Endothelial cell of umbilical vein (primary cell): ENCODE measurements at regions not wholly inside any gene's neighbourhood (a gene's known extent, or its start where the extent isn't known, plus 50 kb on each side); places are given as distances from the start of the nearest gene placed in this dataset.

Experiments
- BruUV-seq: library from RNA; stranded (reverse); fragments of 400-500 nt; replicated peaks from 2 replicates; lab custom pipeline; 2021; lab: Mats Ljungman, UMichigan
- CTCF ChIA-PET: fragments of 300-600, 350-600 bp; sonication (Branson Sonifier 250); formaldehyde crosslinking; loops from one replicate; lab custom pipeline; 2021; ENCODE audit warnings: antibody characterized with exemption, inconsistent platforms; lab: Charles Lee
- POLR2A ChIA-PET: fragments of 300-600, 350-600 bp; sonication (Branson Sonifier 250); formaldehyde crosslinking; loops from one replicate; lab custom pipeline; 2021; ENCODE audit warnings: antibody characterized with exemption, inconsistent platforms; lab: Charles Lee
- DNase-seq: peaks from one replicate; pipeline ENCODE4 v3.0.0-alpha.2; 2011; ENCODE audit warnings: low read depth, low spot score
- FAIRE-seq: peaks from 2 replicates; lab custom pipeline; 2011; peaks lifted over from hg19 to GRCh38; lab: Jason Lieb, UNC
- H2AFZ ChIP-seq: 2 replicates; pipeline ENCODE4 v1.6.0; 2012; ENCODE audit warnings: low read depth, low read length, control low read depth, inconsistent platforms
- H3K27ac ChIP-seq: 2 replicates; pipeline ENCODE4 v1.5.1; 2011; ENCODE audit warnings: low read depth, mild to moderate bottlenecking, control low read depth, low read length, moderate library complexity; ENCODE audit not compliant: insufficient read depth
- H3K27me3 ChIP-seq, 2 experiments: 2 replicates each; pipeline versions ENCODE4 v1.6.0 to v1.6.1; 2011; ENCODE audit warnings: low read length in 2 of 2, mixed read lengths in 1 of 2; ENCODE audit not compliant: control insufficient read depth in 2 of 2, insufficient read depth in 2 of 2
- H3K36me3 ChIP-seq, 2 experiments: 2 replicates in 1 of 2; 3 replicates in 1 of 2; pipeline ENCODE4 v1.5.1; 2011; ENCODE audit warnings: low read length in 2 of 2, mild to moderate bottlenecking in 1 of 2, moderate library complexity in 1 of 2; ENCODE audit not compliant: control insufficient read depth in 2 of 2, insufficient read depth in 2 of 2; ENCODE audit errors: extremely low read depth in 1 of 2
- H3K4me1 ChIP-seq: 3 replicates; pipeline ENCODE4 v1.5.1; 2011; ENCODE audit warnings: mild to moderate bottlenecking, low read length; ENCODE audit not compliant: control insufficient read depth, insufficient read depth; ENCODE audit errors: extremely low read depth
- H3K4me2 ChIP-seq: 2 replicates; pipeline ENCODE4 v1.6.1; 2011; ENCODE audit warnings: low read length, control low read depth, mixed read lengths; ENCODE audit not compliant: insufficient read depth
- H3K4me3 ChIP-seq, 3 experiments: fragments of 200-600 bp in 1 of 3; sonication (generic), shearing (Covaris generic) in 1 of 3; replicated peaks in 1 of 3; 2 replicates each; pipeline ENCODE4 v1.5.1; 2011 to 2016; ENCODE audit warnings: control low read depth in 3 of 3, low read length in 3 of 3, mild to moderate bottlenecking in 2 of 3, inconsistent platforms in 1 of 3, low read depth in 1 of 3, moderate library complexity in 1 of 3; ENCODE audit not compliant: insufficient read depth in 1 of 3
- H3K79me2 ChIP-seq: 2 replicates; pipeline ENCODE4 v1.6.0; 2012; ENCODE audit warnings: low read length, inconsistent platforms; ENCODE audit not compliant: control insufficient read depth, insufficient read depth
- H3K9ac ChIP-seq: replicated peaks from 2 replicates; pipeline ENCODE3; 2011; ENCODE audit warnings: low read length, control low read depth; ENCODE audit not compliant: insufficient read depth; ENCODE audit errors: extremely low read depth
- H3K9me1 ChIP-seq: replicated peaks from 3 replicates; pipeline ENCODE4 v1.6.0; 2011; ENCODE audit warnings: mild to moderate bottlenecking, low read length; ENCODE audit not compliant: control insufficient read depth, insufficient read depth; ENCODE audit errors: extremely low read depth
- H3K9me3 ChIP-seq: replicated peaks from 2 replicates; pipeline ENCODE4 v1.5.1; 2012; ENCODE audit warnings: low read length, inconsistent platforms; ENCODE audit not compliant: control insufficient read depth, insufficient read depth
- H4K20me1 ChIP-seq: replicated peaks from 2 replicates; pipeline ENCODE3; 2011; ENCODE audit warnings: mild to moderate bottlenecking, low read length; ENCODE audit not compliant: control insufficient read depth, insufficient read depth; ENCODE audit errors: extremely low read depth
- EZH2 ChIP-seq: IDR thresholded peaks from 2 replicates; pipeline ENCODE4 v1.6.1; 2012; ENCODE audit warnings: borderline replicate concordance, low read depth, mild to moderate bottlenecking, moderate library complexity, low read length, inconsistent platforms; ENCODE audit not compliant: severe bottlenecking
- FOS ChIP-seq: IDR thresholded peaks from 2 replicates; pipeline ENCODE4 v1.6.1; 2011; ENCODE audit warnings: mild to moderate bottlenecking, low read length, moderate library complexity, borderline replicate concordance; ENCODE audit not compliant: insufficient read depth
- GATA2 ChIP-seq: IDR thresholded peaks from 2 replicates; pipeline ENCODE4 v1.7.0; 2011; ENCODE audit warnings: low read depth, mild to moderate bottlenecking, moderate library complexity, mixed read lengths, low read length; ENCODE audit not compliant: insufficient read length, insufficient read depth
- JUN ChIP-seq: IDR thresholded peaks from 2 replicates; pipeline ENCODE4 v1.6.1; 2011; ENCODE audit warnings: borderline replicate concordance, low read depth; ENCODE audit not compliant: insufficient read length, insufficient read depth
- MAX ChIP-seq: IDR thresholded peaks from 2 replicates; pipeline ENCODE4 v1.6.1; 2011; ENCODE audit not compliant: insufficient read depth, insufficient read length
- MYC ChIP-seq: IDR thresholded peaks from one replicate; pipeline ENCODE4 v1.6.1; 2011; ENCODE audit warnings: mild to moderate bottlenecking, low read depth, low read length
- POLR2A ChIP-seq: IDR thresholded peaks from 2 replicates; pipeline ENCODE4 v1.6.1; 2012; ENCODE audit warnings: low read depth, mild to moderate bottlenecking, control low read depth, low read length
- POLR2AphosphoS5 ChIP-seq: IDR thresholded peaks from 2 replicates; pipeline ENCODE4 v1.6.1; 2012; ENCODE audit warnings: low read depth, mild to moderate bottlenecking, control low read depth, low read length, moderate library complexity; ENCODE audit not compliant: insufficient read depth
- dilution Hi-C: fragments of 300-500 bp; cut with MboI; formaldehyde crosslinking; loops from one replicate; pipeline ENCODE4 v1.15.0; 2019; ENCODE audit warnings: low sequenced_read_pairs; ENCODE audit not compliant: extremely low pct_ligation_motif_present
- intact Hi-C: fragments of 100-400 bp; cut with micrococcal nuclease; formaldehyde crosslinking; loops from one replicate; pipeline ENCODE4 v1.10.0; 2022
- TF ChIP-seq, protein P1 (sequence below), 2 donors: IDR thresholded peaks; 1 replicate in 1 of 2; 2 replicates in 1 of 2; pipeline ENCODE4 v1.5.1; 2011; ENCODE audit warnings: low read length in 2 of 2, mild to moderate bottlenecking in 2 of 2, moderate library complexity in 2 of 2, control low read depth in 1 of 2, inconsistent platforms in 1 of 2, low read depth in 1 of 2; ENCODE audit not compliant: insufficient read depth in 1 of 2; ENCODE audit errors: extremely low read depth in 1 of 2

DNA sequence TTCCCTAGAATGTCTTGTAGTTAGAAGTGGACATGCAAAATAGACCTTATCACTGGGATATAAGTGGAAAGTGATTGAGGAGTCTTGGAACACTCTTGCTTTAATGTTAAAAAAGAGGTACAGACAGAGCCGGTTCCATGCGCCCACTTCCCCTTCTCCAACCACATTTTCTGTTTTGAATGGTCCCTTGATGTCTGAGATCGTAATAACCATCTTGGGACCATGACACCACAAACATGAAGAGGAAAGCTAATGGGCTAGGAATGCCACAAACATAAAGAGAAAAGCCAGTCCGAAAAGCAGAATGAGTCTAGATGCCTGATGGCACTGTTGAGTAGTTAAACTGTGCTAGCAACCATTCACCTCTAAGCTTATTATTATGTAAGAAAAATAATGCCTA, 54.8 kb upstream of the SPON1 start:
- Histone ChIP-seq H3K4me2 (no peak overlapping the region), H3K36me3 (no peaks in the 10 kb centered on the region), H4K20me1 (no peaks in the 10 kb centered on the region), H3K4me1 (no peaks in the 10 kb centered on the region), H3K27ac (no peak overlapping the region), H3K4me3 (no peak overlapping the region), H3K9me3 (no peaks in the 10 kb centered on the region), H3K9ac (no peak overlapping the region), H3K79me2 (no peaks in the 10 kb centered on the region), H3K27me3 (peaks cover 0 to 6% of the 10 kb centered on the region in 2 experiments), H3K9me1 (no peaks in the 10 kb centered on the region), H2AFZ (no peak overlapping the region)
- BruUV-seq: no TSS peak
- no peak for DNase-seq
- ChIA-PET POLR2A (no interaction called here), CTCF (interaction anchor here (0.9 kb wide), 1 partner anchor 8 kb away, joined by 3 read pairs; no protein-coding TSS in a partner anchor)
- intact Hi-C loops (no loop called here), dilution Hi-C loops (no loop called here)
- TF ChIP-seq POLR2A: no peak
- no peak for TF ChIP-seq EZH2
- no peak for TF ChIP-seq MAX
- no peak for TF ChIP-seq MYC
- TF ChIP-seq, protein P1, sequence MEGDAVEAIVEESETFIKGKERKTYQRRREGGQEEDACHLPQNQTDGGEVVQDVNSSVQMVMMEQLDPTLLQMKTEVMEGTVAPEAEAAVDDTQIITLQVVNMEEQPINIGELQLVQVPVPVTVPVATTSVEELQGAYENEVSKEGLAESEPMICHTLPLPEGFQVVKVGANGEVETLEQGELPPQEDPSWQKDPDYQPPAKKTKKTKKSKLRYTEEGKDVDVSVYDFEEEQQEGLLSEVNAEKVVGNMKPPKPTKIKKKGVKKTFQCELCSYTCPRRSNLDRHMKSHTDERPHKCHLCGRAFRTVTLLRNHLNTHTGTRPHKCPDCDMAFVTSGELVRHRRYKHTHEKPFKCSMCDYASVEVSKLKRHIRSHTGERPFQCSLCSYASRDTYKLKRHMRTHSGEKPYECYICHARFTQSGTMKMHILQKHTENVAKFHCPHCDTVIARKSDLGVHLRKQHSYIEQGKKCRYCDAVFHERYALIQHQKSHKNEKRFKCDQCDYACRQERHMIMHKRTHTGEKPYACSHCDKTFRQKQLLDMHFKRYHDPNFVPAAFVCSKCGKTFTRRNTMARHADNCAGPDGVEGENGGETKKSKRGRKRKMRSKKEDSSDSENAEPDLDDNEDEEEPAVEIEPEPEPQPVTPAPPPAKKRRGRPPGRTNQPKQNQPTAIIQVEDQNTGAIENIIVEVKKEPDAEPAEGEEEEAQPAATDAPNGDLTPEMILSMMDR (IDR thresholded peaks at IDR 0.05; ENCODE audit: extremely low read depth in 1 of 2, insufficient read depth in 1 of 2, low read depth in 1 of 2, low read length in 2 of 2): no peak
- no peak for TF ChIP-seq FOS
- no peak for TF ChIP-seq GATA2
- no peak for TF ChIP-seq JUN
- no peak for TF ChIP-seq POLR2AphosphoS5
- FAIRE-seq: no peak
